ENCODE measurements at regions not wholly inside any gene's neighbourhood (a gene's known extent, or its start where the extent isn't known, plus 50 kb on each side); places are given as distances from the start of the nearest gene placed in this dataset.

DNA sequence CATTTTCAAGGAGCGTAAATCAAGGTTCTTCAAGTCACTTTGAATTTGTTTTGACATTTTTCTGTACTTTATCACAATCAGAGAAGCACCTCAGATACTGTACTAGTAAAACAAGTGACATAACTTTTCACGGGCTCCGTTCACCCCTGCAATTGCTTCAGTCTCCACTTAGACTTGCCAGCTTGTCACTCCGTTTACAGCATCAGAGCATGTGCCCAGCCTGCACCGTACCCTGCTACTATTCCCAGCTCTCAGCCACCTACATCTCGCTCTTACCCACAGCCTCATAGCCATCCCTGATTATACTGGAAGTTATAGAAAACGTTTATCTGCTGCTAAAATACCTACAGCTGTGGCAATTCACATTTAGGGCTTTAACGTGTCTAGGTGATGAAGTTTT, 135.3 kb upstream of the TENM3 start:
- H3K4me3 Mint-ChIP-seq = no peak overlapping the region
- H3K9me3 Mint-ChIP-seq = peaks cover 4% of the 10 kb centered on the region
- H3K4me1 Mint-ChIP-seq (ENCODE audit: low read depth) = no peaks in the 10 kb centered on the region
- DNase-seq = no peak
- H3K36me3 Mint-ChIP-seq (ENCODE audit: low read depth) = no peaks in the 10 kb centered on the region
- no peaks in the 10 kb centered on the region for H3K27me3 Mint-ChIP-seq
- no peak overlapping the region for H3K27ac Mint-ChIP-seq

DNA sequence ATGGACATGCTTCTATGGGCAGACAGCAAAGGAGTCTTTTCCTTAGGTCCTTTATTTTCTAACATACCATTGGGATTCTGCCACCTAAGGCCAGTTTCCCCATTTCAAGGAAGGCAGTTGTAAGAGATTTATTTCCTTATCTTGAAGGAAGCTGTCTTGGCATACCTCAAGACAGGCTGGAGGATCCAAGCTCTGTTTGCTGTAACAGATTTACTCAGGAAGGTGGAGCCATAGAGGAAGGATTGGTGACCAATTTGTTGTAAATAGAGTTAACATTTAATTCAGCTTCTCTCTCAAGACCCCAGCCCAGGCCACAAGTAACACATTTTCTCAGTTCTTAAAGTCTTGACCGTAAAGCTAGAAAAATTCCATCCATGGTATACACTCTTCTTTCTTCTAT, 131.6 kb upstream of the TENM3 start:
- H3K9me3 Mint-ChIP-seq = no peaks in the 10 kb centered on the region
- no peaks in the 10 kb centered on the region for H3K36me3 Mint-ChIP-seq (ENCODE audit: low read depth)

DNA sequence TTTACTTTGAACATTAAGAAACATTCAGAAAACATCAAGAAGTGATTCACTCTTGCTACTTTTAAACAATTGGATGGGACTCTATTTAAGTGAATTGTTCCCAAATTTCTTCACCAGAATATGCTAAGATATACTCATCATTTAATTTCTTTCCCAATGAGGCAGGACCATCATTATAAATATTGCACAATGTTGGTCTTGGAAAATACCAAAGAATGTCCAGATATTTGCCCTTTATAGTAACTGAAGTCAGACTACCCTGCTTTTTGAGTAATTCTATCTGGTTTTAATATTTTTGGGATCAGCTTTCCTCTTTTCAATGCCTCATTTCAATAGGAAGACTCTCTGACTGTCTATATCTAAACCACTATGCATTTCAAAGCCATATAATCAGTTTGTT, 129.4 kb upstream of the TENM3 start:
- no peak overlapping the region for H3K4me3 Mint-ChIP-seq
- no peaks in the 10 kb centered on the region for H3K36me3 Mint-ChIP-seq (ENCODE audit: low read depth)
- H3K4me1 Mint-ChIP-seq (ENCODE audit: low read depth) = no peaks in the 10 kb centered on the region
- DNase-seq = no peak
- H3K9me3 Mint-ChIP-seq = peaks cover 4% of the 10 kb centered on the region
- H3K27ac Mint-ChIP-seq = no peak overlapping the region
- H3K27me3 Mint-ChIP-seq = no peaks in the 10 kb centered on the region

More for the DNA sequence above, 131.6 kb upstream of the TENM3 start:
- no peak for DNase-seq
- no peak overlapping the region for H3K27ac Mint-ChIP-seq
- no peak overlapping the region for H3K4me3 Mint-ChIP-seq
- no peaks in the 10 kb centered on the region for H3K27me3 Mint-ChIP-seq
- H3K4me1 Mint-ChIP-seq (ENCODE audit: low read depth) = no peaks in the 10 kb centered on the region

DNA sequence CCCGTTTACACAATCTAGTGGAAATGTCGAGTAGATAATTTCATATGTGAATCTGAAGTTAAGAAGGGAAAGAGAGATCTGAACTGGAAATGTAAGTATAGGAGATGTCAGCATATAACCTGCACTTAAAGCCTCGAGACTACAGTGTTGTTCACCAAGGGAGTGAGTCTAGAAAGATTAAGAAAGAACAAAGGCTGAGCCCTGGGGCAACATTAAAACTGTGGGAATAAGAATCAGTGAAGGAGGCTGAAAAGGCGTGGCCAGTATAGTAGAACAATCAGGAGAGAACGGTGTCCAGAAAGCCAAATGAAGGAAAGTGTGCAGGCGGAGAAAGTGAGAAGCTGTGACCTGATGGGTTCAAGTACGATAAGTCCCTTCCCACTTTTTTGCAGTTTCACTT, 118.8 kb upstream of the TENM3 start:
- DNase-seq = no peak
- Mint-ChIP-seq H3K27me3 (no peaks in the 10 kb centered on the region), H3K27ac (no peak overlapping the region), H3K4me1 (ENCODE audit: low read depth) (no peaks in the 10 kb centered on the region), H3K9me3 (peaks cover 25% of the 10 kb centered on the region), H3K36me3 (ENCODE audit: low read depth) (no peaks in the 10 kb centered on the region), H3K4me3 (no peak overlapping the region)

DNA sequence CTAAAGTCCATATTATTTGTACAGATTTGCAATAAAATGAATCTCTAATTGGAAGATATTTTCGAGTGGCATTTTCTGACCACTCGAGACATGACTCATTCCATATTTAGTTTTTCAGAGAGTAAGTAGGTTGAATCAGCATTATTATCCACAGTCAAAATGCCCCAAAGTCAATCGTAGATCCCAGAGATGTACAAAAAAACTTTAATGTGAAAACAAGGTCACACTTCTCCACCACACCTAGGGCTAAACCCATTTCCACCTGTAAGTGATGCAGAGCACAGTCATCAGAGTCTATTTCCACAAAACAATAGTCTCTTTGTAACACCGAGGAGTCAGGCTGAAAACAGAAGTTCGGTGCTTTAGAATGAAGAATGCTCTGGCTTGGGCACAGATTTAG, 117.1 kb upstream of the TENM3 start:
- H3K9me3 Mint-ChIP-seq = peaks cover 25% of the 10 kb centered on the region
- no peaks in the 10 kb centered on the region for H3K27me3 Mint-ChIP-seq
- H3K4me1 Mint-ChIP-seq (ENCODE audit: low read depth) = no peaks in the 10 kb centered on the region
- no peak for DNase-seq
- no peaks in the 10 kb centered on the region for H3K36me3 Mint-ChIP-seq (ENCODE audit: low read depth)
- no peak overlapping the region for H3K4me3 Mint-ChIP-seq
- no peak overlapping the region for H3K27ac Mint-ChIP-seq

DNA sequence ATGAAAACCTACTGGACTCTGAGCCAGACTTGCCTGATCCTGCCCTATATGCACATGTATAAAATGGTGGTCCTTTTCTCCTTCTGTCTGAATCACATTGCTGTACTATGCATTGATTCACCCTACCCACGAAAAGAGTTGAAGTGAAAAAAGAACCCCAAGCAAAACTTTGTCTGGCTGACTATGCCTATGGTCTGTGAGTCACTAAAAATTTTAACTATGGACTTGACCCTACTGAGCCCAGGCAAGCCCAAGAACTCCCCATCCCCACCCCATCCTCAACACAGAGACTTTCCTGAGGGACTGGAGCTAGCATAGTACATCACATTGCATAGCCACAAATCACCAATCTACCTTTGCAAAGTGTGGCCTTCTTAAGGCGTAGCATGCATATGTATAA, 116.6 kb upstream of the TENM3 start:
- Mint-ChIP-seq H3K9me3 (peaks cover 25% of the 10 kb centered on the region), H3K4me1 (ENCODE audit: low read depth) (no peaks in the 10 kb centered on the region), H3K36me3 (ENCODE audit: low read depth) (no peaks in the 10 kb centered on the region), H3K4me3 (no peak overlapping the region), H3K27ac (no peak overlapping the region), H3K27me3 (peaks cover 4% of the 10 kb centered on the region)
- DNase-seq = no peak

DNA sequence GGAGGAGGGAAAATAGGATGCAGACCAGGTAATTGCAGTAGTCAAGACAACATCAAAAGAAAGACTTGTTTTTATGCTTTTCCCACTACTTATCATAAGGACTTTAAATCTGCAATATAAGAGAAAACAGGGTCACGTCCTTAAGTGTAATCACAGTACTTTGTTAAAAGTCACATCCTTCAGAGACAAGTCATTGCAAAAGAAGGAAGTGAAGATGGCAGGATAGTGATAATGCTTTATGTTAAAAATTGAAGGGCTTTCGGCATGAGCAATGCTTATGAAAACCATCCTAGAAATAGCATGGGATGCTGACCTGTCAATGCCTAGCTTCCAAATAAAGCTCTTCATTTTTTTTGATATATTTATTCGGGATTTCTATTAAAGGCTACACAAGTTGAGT, 110.2 kb upstream of the TENM3 start:
- no peaks in the 10 kb centered on the region for H3K36me3 Mint-ChIP-seq (ENCODE audit: low read depth)
- H3K4me1 Mint-ChIP-seq (ENCODE audit: low read depth) = no peaks in the 10 kb centered on the region
- DNase-seq = no peak
- no peak overlapping the region for H3K4me3 Mint-ChIP-seq
- no peak overlapping the region for H3K27ac Mint-ChIP-seq
- peaks cover 2% of the 10 kb centered on the region for H3K9me3 Mint-ChIP-seq
- peaks cover 21% of the 10 kb centered on the region for H3K27me3 Mint-ChIP-seq

DNA sequence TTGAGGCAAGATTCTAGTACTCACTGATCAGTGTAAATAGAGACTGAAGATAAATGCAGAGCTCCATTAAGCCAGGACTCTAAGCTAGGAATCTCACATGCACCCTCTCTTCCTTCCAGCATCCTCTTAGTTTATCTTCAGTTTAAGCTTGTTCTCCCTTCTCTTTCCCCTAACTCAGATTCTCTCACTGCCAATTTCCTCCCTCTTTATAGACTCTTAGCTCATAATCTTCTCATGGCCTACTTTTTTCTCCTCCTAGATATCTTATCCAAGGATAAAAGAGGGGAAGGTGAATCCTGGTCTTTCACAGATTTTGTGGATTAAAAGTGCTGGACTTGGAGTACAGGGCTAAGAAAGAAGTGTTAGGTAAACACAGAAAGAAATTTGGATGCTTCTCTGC, 108.9 kb upstream of the TENM3 start:
- DNase-seq = no peak
- Mint-ChIP-seq H3K27me3 (peaks cover 32% of the 10 kb centered on the region), H3K36me3 (ENCODE audit: low read depth) (no peaks in the 10 kb centered on the region), H3K4me1 (ENCODE audit: low read depth) (no peaks in the 10 kb centered on the region), H3K4me3 (no peak overlapping the region), H3K9me3 (peaks cover 2% of the 10 kb centered on the region), H3K27ac (no peak overlapping the region)

DNA sequence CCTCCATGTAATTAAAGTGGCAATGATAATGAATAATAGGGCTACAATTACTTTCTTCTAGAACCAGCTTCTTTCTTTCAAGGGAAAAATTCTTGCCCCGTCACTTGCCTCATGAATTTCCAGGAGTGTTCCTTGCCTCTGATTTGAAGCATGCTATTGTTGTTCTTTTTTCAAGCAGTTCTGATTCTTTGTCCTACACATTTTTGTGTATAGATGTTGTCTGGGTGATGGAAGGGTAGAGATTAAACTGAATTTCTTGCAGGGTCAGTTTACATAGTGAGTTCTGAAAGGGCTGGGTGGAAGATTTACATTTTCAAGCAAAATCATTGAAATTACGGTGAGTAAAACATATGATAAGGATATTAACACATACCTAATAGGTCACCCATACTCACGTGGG, 107.0 kb upstream of the TENM3 start:
- Mint-ChIP-seq H3K4me3 (no peak overlapping the region), H3K4me1 (ENCODE audit: low read depth) (no peaks in the 10 kb centered on the region), H3K36me3 (ENCODE audit: low read depth) (no peaks in the 10 kb centered on the region), H3K9me3 (peaks cover 2% of the 10 kb centered on the region), H3K27ac (no peak overlapping the region), H3K27me3 (peaks cover 50% of the 10 kb centered on the region)
- DNase-seq = no peak

DNA sequence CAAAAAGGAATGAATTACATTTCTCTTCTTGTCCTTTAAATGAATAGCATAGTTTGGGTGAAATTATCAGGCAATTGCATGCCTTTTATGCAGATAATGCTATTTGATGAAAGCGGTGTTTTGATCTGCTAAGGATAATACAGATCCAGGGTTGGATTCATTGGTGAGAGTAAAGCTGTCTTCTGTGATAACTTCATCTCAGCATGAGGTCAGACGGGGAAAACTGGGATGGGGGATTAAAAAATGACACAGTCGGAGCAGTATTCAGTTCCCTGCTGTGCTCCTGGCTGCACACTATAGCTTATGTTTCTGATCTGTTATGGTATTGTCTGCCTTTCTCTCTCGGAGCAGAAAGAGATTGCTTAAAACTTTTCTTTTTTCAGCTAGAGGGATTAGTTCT, 105.9 kb upstream of the TENM3 start:
- Mint-ChIP-seq H3K4me3 (no peak overlapping the region), H3K27ac (no peak overlapping the region)

DNA sequence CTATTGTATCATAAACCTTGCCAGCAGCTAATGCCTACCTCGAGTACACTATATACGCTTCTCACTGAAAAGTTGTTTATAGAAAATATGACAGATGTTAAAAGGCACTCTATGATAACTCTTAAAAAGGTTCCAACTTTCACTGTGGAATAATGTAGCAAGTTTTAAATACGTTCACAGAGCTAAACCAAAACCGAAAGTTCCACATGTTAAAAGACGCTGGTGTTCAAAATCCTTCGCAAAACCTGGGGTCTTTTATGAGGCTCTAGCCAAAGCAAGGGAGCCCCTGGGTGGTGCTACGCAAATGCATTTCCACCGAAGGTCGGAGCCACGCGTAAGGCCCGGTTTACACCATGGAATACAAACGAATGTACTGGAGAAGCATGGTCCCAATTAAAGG, 103.7 kb upstream of the TENM3 start:
- Mint-ChIP-seq H3K36me3 (ENCODE audit: low read depth) (no peaks in the 10 kb centered on the region), H3K4me1 (ENCODE audit: low read depth) (peaks cover 13% of the 10 kb centered on the region), H3K27ac (no peak overlapping the region), H3K27me3 (peaks cover 69% of the 10 kb centered on the region), H3K9me3 (no peaks in the 10 kb centered on the region), H3K4me3 (peak overlapping the region; percentile 29)
- DNase-seq = no peak

More for the DNA sequence above, 105.9 kb upstream of the TENM3 start:
- no peaks in the 10 kb centered on the region for H3K36me3 Mint-ChIP-seq (ENCODE audit: low read depth)
- H3K4me1 Mint-ChIP-seq (ENCODE audit: low read depth) = no peaks in the 10 kb centered on the region
- peaks cover 2% of the 10 kb centered on the region for H3K9me3 Mint-ChIP-seq
- H3K27me3 Mint-ChIP-seq = peaks cover 57% of the 10 kb centered on the region
- DNase-seq = no peak

DNA sequence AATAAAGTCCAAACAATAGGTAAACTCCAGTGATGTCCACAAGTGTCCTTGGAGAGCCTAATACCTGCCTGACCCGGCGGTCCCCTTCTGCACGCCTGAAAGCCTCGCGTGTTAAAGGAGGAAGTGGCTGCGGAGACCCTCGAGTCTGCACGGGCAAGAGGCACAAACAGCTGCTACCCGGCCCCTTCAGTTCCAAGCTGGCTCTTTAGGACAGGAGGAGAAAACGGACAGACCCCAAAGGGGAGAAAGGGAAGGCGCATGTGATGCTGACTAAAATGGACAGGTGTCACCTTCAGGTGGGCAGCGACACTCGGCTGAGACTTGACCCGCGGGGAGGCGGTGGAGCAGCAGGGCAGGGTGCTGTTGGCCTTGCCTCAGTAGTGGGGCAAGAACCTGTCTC, 102.7 kb upstream of the TENM3 start:
- no peak overlapping the region for H3K27ac Mint-ChIP-seq
- H3K27me3 Mint-ChIP-seq = peaks cover 75% of the 10 kb centered on the region
- DNase-seq = no peak
- no peaks in the 10 kb centered on the region for H3K36me3 Mint-ChIP-seq (ENCODE audit: low read depth)
- H3K4me1 Mint-ChIP-seq (ENCODE audit: low read depth) = peaks cover 17% of the 10 kb centered on the region
- H3K4me3 Mint-ChIP-seq = no peak overlapping the region
- no peaks in the 10 kb centered on the region for H3K9me3 Mint-ChIP-seq

DNA sequence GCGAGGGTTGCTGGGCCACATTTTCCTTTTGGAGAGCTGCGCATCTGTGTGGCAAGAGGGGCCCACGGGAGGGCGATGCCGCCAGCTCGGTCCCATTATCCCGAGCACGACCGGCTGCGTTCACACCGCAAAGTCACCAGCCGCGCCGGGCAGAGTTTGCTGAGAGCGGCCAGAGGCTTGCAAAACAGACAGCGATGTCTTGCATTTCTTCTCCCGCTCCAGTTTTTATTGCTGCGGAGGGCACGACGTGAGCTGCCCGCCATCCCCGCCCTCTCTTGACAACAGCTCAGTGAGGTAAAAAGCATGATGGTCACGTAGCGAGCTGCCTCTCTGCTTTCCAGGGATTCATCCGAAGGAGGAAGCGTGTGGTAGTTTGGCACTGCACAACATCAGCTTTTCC, 102.1 kb upstream of the TENM3 start:
- Mint-ChIP-seq H3K9me3 (no peaks in the 10 kb centered on the region), H3K36me3 (ENCODE audit: low read depth) (no peaks in the 10 kb centered on the region), H3K27ac (no peak overlapping the region), H3K4me1 (ENCODE audit: low read depth) (peaks cover 17% of the 10 kb centered on the region), H3K27me3 (peaks cover 80% of the 10 kb centered on the region), H3K4me3 (no peak overlapping the region)
- DNase-seq = no peak

DNA sequence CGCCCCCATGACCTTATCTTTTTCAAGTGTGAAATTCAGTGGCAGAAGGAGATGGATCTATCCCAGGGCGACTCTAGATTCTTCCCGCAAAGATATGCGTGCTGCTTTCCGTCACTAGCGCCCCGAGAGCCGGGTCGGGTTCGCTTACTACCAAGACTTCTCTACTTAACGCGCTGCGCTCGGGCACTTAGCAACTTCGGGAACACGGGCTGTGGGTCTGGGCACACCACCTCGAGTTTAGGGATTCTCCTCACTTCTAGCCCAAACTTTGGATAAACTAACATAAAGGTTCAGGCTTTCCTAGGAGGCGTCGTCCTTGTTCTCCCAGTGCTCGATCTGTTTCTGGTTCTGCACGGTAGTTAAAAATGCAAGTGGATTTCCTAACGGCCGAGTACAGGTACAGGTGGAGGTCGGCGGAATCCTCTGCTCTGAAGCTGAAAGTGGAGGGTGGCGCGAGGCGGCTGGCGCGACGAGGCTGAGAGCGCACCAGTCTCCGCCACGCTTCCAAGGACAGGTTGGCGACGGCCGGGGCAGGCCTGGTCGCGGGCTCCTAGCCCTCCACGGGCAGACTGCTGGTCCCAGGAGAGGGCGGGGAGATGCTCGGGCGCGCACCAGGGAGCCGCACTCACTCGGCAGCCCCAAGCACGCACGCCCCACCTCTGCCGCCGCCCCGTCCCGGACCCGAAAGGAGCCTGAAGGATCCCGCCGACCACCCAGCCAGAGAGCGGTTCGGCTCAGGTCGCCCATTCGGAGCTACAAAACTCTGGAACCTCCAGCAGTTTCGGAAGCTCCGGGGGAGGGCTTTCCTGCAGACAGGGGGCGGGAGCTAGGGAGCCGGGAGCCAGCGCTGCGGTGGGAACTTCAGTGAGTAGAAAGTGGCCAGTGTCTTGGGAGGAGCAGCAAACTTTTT, 100.8 kb upstream of the TENM3 start:
- DNase-seq = no peak
- no peaks in the 10 kb centered on the region for H3K36me3 Mint-ChIP-seq (ENCODE audit: low read depth)
- peaks cover 17% of the 10 kb centered on the region for H3K4me1 Mint-ChIP-seq (ENCODE audit: low read depth)
- H3K4me3 Mint-ChIP-seq = no peak overlapping the region
- H3K27me3 Mint-ChIP-seq = peaks cover 79% of the 10 kb centered on the region
- H3K9me3 Mint-ChIP-seq = no peaks in the 10 kb centered on the region
- H3K27ac Mint-ChIP-seq = no peak overlapping the region

DNA sequence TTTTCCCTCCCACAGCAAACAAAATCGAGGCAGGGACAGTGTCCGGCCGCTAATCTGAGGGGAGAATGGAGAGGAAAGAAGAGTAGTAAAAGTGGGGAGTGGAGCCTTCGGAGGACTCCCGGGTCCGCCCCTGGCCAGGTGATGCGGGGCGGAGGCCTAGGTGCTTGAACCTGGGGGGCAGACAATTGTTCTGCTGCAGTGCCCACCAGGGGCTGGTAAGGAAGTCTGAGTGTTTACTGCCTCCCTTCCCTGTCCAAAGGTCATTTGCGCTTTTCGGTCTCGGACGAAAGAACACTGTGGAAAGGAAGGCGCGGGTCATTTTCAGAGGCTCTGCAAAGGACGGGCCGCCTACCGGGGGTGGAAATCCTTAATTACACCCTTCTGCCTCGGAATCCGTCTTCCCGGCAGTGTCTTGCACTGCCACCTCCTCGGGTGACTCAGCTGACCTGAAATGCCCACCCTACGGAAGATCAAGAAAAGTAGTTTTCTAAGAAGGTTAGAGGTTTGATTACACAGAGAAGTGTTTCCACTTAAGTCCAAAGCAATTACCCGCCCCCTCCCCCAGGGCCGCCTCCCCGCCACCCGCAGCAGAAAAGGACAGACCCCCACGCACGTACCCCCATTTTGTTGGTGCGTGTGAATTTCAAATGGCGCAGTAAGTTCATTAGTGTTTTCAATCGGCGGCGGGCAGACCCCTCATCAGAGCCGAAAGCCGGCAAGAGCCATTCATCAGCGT, 99.9 kb upstream of the TENM3 start:
- Mint-ChIP-seq H3K9me3 (no peaks in the 10 kb centered on the region), H3K4me3 (peak overlapping the region; percentile 63), H3K27me3 (peaks cover 80% of the 10 kb centered on the region), H3K36me3 (ENCODE audit: low read depth) (no peaks in the 10 kb centered on the region), H3K4me1 (ENCODE audit: low read depth) (peaks cover 17% of the 10 kb centered on the region), H3K27ac (no peak overlapping the region)
- no peak for DNase-seq
